Lower leg skin (tissue), 4 donors: ENCODE measurements at regions not wholly inside any gene's neighbourhood (a gene's known extent, or its start where the extent isn't known, plus 50 kb on each side); places are given as distances from the start of the nearest gene placed in this dataset.
"Not testable (repeated sequence)": the region's sequence is repeated elsewhere in the genome, so short reads cannot be mapped to it uniquely, and the experiment has no call there.

ENCODE experiments used
- DNase-seq, 2 donors: peaks; one replicate each; pipeline ENCODE4 v3.0.0-alpha.2; 2019; ENCODE audit warnings: low spot score in 2 of 2
- H3K4me3 ChIP-seq: fragments of 200-600 bp; sonication (generic); 2 replicates; pipeline ENCODE4 v1.5.1; 2017; ENCODE audit warnings: mild to moderate bottlenecking, low read depth; ENCODE audit not compliant: poor library complexity, severe bottlenecking
- CTCF ChIP-seq, 3 donors: fragments of 450-650 bp; IDR thresholded peaks; one replicate each; pipeline ENCODE4 v1.5.1; 2016; ENCODE audit warnings: antibody characterized with exemption in 3 of 3, mild to moderate bottlenecking in 3 of 3, moderate library complexity in 2 of 3
- POLR2A ChIP-seq, 2 donors: fragments of 450-650 bp; IDR thresholded peaks; one replicate each; pipeline ENCODE4 v1.6.1; 2016 to 2017; ENCODE audit warnings: antibody characterized with exemption in 2 of 2, mild to moderate bottlenecking in 1 of 2, moderate library complexity in 1 of 2
- WGBS, 2 donors: methylation state at CpG; one replicate each; pipeline ENCODE4 v1.1.5; 2018; 5-methylcytosine and 5-hydroxymethylcytosine counted together
- intact Hi-C: fragments of 100-400 bp; cut with DNase I; formaldehyde crosslinking; loops from one replicate; pipeline ENCODE4 v1.15.0; 2023; ENCODE audit warnings: low total_unique reads

- TF ChIP-seq POLR2A (IDR thresholded peaks at IDR 0.05) (no peak), CTCF (IDR thresholded peaks at IDR 0.05) (no peak)
- WGBS, 2 donors: 45 to 46% methylated on average over 11 to 14 of the region's 14 CpGs
Measured at GRCh38 chr10:11691319-11691755, 50.8 kb upstream of the ECHDC3 start.

GRCh38 chr10:11689945-11690736 is 52.0 kb upstream of the ECHDC3 start:
- no peak for DNase-seq
- TF ChIP-seq CTCF (IDR thresholded peaks at IDR 0.05) (no peak), POLR2A (IDR thresholded peaks at IDR 0.05) (no peak)
- 96 to 98% methylated on average over 21 to 22 of the region's 22 CpGs for WGBS, 2 donors
- H3K4me3 ChIP-seq: no peak overlapping the region
- intact Hi-C loops: no loop called here

More at GRCh38 chr10:11691319-11691755, 50.8 kb upstream of the ECHDC3 start:
- DNase-seq: no peak
- no peak overlapping the region for H3K4me3 ChIP-seq
- intact Hi-C loops: no loop called here

GRCh38 chr10:11688448-11688795 is 53.8 kb upstream of the ECHDC3 start:
- intact Hi-C loops, H3K4me3 ChIP-seq, DNase-seq: not testable (repeated sequence)
- WGBS, 2 donors: 91 to 98% methylated on average over 3 of the region's 3 CpGs

GRCh38 chr10:11687779-11688447 is 54.3 kb upstream of the ECHDC3 start:
- TF ChIP-seq POLR2A (IDR thresholded peaks at IDR 0.05) (no peak), CTCF (IDR thresholded peaks at IDR 0.05) (no peak)
- intact Hi-C loops: no loop called here
- DNase-seq: peak in 1 of 2 donors; percentile 22
- no peak overlapping the region for H3K4me3 ChIP-seq
- 73 to 78% methylated on average over 8 of the region's 8 CpGs for WGBS, 2 donors

GRCh38 chr10:11687357-11687771 is 54.8 kb upstream of the ECHDC3 start:
- no peak for TF ChIP-seq CTCF (IDR thresholded peaks at IDR 0.05)
- TF ChIP-seq POLR2A (IDR thresholded peaks at IDR 0.05): no peak
- no peak for DNase-seq
- H3K4me3 ChIP-seq: no peak overlapping the region
- 90 to 93% methylated on average over 8 of the region's 8 CpGs for WGBS, 2 donors
- intact Hi-C loops: no loop called here

GRCh38 chr10:11685787-11686218 is 56.4 kb upstream of the ECHDC3 start:
- DNase-seq: peak; percentile 74 to 90
- no peak for TF ChIP-seq CTCF (IDR thresholded peaks at IDR 0.05)
- TF ChIP-seq POLR2A (IDR thresholded peaks at IDR 0.05): no peak
- intact Hi-C loops: no loop called here
- no peak overlapping the region for H3K4me3 ChIP-seq
- 14% methylated on average over 7 of the region's 7 CpGs for WGBS, 2 donors
